CD4-positive, alpha-beta T cell treated with Interleukin-21 for 1 hour (primary cell): ENCODE measurements at regions not wholly inside any gene's neighbourhood (a gene's known extent, or its start where the extent isn't known, plus 50 kb on each side); places are given as distances from the start of the nearest gene placed in this dataset.

Experiments
- DNase-seq: peaks from one replicate; pipeline ENCODE4 v3.0.0-alpha.2; 2020

DNA sequence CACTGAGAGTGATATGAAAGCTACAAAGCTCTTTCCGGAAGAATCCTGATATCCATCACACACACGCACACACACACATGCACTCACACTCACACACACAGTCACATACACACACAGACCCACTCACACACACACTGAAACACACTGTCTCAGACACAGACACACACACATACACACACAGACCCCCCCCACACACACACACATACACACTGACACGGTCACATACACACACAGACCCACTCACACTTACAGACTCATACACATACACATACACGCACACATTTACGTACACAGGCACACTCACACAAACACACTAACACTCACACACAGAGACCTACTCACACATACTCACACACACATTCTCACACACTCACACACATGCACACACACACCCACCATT, 58.6 kb downstream of the LIG4 start:
- no peak for DNase-seq

DNA sequence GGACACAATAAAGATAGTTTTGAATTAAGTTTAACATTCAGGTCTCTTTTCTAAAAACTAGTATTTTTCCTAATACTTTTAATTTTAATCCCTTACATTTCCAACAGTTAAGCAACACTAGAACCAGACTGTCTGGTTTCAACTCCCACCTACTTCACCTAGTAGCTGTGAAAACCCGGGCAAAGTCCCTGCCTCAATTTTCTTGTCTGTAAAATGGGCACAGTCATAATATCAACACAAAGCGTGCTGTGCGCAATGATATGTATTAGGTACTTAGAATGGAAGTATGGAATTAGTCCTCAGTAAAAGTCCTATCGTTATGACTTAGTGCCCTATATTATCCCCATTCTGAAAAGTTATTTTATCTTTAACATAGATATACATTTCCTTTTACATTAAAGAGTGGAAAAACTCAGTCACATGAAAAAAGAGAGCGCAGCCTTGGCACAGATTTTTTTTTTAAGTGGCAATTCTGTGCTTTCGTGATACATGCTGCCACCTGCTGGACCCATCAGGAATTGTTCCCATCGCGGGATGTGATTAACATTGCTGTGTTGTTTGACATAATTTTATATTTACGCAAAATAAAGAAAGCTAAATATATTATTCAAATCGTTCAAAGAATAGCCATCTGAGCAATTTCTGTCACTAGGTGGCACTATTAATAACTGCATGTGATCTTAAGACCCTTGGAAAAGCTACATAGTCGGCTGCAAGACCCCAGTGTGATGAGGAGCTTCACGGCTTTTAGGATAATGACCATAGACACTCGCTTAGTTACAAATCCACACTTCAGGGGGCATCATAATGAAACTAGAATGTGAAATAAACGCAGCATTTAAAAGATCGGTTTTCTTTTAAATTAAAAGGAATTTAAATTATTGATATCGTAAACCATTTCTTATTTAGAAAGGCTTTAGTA, 59.9 kb downstream of the LIG4 start:
- peak; percentile 46 for DNase-seq

DNA sequence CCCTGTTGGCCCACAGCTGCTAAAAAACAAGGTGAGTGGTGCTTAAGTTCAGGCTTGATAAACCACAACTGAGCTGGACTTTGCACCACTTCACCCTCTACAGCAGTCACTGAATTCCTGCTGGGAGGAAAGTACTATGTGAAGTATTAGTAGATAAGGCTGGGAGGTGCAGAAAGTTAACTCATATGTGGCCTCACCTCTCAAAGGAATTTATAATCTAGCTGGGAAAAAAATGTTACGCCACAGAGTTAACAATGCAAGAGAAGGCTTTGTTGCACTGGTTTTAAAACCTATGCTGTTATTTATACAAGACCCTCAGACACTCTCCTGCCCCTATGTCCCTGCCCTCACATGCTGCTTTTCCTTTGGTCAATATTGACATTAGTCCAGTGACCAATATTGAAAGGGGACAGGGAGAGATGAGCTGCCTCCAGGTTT, 60.9 kb downstream of the LIG4 start:
- no peak for DNase-seq

DNA sequence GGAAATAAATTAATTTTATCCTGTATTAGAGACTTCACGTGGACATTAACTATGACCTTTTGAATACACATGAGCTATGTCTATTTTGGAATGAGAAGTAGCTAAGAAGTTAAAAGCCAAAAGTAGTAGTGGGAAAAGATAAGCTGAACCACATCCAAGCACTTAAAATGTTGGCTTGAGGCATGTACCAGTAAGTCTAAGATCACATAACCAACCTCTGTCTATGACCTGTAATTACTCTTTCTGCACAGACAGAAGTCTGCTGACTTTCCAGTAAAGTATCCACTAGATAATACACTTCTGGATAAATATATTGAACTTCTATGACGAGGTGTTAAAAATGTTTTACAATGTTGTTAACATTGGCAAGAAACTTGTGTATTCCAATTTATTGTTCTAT, 68.7 kb downstream of the LIG4 start:
- no peak for DNase-seq

DNA sequence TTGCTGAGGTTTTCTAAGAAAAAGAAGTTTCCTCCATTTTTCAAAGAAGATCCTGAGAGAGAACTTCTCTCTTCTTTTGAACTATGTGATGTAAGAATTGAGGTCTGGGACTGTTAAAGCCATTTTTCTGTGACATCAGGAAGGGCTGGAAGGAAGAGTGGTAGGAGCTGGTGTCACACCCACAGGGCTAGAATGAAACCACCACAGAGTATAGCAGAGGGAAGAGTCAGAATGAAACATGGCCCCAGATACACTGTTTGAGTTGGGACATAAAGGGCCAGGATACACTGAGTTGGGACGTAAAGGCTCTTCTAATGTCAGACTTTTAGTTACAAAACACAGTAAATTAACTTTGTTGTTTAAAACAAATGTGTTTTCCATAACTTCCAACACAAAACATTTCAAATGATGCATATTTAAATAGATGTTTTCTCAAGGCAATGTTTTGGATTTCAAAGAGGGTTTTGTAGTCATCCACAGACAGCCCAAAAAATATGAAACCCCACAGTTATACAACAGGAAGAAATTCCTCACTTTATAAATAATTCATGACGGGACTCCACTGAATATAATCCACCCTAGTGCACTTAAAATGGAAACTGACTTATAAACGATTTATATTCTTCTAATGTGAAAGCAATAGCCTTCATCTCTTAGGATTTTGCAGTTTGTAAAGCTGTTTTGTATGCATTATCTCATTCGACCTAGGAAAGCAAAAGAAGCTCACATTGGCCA, 72.5 kb downstream of the LIG4 start:
- no peak for DNase-seq

DNA sequence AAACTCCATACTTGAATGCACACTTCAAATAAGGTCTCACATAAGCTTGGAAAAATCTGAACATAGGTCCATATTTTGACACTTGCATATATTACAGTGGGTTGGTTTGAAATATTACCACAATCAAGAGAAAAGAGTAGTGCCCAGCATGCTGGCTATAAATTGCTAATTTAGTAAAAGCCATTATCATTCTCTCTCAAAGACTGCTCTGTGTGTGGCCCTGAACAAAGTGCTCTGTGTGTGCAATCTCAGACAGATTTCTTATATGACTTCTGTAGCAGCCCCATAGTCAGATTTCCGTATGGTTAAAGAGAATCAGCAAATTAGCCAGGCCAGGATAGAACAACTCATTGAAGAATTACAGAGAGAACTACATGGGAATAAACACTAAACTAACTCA, 78.2 kb downstream of the LIG4 start:
- no peak for DNase-seq

DNA sequence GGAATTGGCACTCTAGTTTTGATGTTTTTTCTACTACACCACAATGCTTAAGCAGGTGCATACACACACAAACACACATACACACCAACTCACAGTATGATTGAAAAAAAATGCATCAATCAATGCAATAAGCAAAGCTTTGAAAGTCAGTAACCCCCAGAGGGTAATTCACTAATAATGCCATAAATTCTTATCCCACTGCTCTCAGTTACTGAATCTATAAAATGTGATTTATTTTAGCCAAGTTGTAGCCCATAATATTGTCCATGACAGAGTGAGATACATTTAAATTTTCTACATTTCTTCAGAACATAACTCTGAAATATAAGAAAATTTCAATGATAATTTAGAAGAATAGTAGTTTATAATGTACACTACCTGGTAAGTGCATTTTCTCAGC, 87.9 kb downstream of the LIG4 start:
- no peak for DNase-seq

DNA sequence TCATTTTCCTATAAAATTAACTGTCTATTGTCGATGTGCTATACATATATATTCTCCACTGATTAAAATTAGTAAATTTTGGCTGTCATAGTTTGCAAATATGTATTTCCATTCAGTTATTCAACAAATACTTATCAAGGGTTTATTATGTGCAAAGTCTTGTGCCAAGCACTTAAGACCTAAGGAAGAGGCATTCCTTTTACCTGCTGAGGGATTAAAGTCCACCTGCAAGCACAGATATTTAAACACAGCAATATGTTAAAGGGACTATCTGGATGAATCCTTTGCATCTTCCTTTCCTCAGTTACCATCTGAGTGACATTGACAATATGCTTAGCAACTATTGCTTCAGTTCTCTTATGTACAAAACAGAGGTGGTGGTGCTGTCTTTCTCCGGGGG, 89.3 kb downstream of the LIG4 start:
- no peak for DNase-seq

DNA sequence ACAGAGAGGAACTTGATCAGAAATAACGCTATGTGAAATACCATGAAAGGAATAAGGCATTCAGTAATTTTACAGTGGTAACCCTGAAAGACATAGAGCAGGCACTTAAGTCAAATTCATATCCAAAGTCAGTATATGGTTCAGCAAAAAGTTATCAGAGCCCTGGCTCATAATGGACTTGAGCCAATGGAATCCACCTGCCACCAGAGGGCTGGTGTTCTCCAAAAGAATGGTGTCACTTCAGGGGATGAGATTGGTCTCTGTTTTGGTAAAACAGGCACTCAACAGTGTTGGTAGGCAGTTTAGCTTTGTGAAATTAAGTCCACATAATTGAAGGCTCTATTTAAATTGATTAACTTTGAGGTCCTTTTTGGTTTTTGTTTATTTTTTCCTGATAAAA, 93.9 kb downstream of the LIG4 start:
- no peak for DNase-seq

DNA sequence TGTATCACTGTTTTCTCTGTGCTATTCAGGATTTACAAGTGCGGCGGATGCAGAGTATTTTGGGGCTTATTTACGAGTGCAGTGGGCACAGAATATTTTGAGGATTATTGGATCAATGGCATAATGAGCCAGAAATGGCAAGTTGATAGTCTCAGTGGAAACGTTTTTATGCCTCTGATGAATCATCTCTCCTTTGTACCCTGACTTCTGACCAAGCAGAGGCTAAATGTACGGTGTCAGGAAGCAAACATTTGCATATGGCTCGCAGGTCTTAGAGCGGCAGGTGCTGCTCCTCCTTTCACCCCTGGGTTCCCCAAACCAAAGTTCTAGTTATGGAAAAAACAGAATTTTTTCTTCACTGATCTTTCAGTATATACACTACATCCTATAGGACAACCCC, 94.5 kb downstream of the LIG4 start:
- no peak for DNase-seq

DNA sequence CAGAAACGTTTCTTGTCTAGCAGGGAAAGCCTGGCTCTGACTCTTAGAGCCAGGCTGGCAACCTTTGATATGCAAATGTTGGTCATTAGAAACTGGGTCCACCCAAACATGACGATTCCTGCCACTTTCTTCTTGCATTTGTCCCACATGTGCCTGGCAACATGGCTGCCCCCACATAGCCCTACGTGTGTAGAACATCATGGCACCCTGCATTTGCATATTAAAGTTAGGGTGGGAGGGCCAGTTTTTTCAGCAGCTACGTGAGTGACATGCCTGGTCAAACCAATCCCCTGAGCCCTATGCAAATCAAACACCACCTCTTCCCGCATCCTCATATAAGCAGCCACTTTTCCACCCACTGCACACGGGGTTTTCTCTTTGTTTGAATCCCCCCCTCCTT, 95.0 kb downstream of the LIG4 start:
- no peak for DNase-seq

DNA sequence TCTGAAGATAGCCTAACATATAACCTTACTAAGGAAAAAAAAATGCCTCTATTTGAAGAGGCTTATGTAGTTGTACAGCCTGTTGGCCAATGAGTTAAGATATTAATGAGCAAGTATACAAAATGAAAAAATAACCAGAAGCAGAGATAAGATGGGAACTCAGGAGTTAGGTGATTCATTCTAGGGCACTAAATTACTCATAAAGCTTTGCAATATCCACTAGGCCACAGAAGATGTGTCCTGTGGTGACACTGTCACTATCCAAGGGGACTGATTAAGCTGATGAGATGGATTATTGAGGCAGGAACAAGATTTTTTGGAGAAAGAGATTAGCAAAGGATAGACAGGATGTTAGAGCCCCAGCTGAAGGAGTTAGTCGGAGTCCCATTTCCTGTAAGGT, 99.6 kb downstream of the LIG4 start:
- DNase-seq: no peak

DNA sequence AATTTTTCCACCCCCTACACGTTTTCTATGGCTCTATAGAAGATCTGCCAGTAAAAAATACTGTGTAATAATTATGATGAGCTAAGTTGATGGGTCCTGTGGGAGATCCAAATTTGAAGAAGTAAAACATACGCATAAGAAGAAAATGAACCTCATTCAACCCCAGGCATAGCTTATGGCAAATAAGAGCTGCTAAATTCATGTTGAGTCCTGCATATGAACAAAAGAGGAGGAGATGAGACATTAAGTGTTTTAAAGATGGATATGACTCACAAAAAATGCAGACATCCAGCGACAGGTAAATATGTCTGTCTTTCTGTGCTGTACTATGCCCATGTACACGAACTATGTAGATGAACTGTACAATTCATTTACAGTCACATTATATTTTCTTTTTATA, 101.9 kb downstream of the LIG4 start:
- DNase-seq: no peak

DNA sequence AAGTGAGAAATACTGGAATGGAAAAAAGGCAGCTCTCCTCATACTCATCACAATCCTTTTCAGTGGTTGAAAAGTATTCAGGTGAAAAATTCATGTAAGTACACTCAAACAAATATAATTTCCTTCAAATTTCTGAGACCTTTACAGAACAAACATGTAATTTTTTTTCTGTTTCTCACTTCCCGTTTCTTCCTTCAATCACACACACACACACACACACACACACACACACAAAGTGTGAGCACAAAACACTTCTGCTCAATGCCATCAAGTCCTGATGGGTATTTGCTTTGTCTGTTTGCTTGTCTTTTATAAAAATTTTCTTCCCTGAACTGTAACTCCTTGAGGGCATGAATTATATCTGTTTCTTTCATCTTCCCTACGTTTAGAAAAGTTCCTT, 110.6 kb downstream of the LIG4 start:
- DNase-seq: no peak

DNA sequence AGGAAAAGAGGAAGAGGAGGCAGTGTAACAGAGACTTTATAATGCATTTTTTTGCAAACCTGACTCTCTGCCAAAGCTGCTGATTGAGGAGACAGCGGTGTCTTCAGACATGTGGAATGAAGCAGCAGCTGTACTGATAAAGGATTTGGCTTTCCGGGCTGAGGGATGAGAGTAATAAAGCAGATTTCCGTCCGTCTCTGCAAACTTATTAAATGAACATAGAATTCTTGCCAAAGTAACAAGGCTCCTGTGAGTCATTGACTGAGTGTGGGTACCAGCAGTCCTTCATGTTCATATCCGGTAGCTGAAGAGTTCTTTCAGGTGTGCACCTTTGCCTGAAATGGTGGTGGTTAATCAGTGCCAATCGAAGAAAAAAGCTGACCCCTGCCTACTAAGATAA, 112.6 kb downstream of the LIG4 start:
- no peak for DNase-seq

DNA sequence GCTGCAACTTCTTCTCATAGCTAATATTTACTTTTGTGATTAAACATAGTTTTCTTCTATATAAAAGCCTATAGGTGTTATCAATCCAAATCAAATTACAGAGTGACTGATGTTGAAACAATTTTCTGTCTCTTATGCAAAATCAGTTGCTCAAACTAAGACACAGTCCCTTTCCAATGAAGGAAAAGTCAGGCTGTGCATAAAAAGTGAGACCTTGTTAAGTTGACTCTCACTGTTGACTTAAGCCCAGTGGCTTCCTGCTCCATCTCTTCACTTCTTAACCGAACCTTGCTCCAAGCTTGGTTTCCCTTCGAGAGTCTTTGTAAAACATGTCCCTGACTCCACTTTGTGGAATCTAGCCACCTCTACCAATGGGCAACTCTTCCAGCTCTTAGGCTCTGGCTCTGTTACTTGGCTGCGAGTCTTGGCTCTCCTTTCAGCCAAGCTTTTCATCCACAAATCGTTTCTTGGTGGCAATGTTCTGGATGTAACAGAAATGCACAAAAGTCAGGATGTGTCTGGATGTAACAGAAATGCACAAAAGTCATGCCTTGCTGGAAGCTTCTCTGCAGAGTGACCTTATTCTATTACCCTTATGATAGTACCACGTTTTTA, 118.9 kb downstream of the LIG4 start:
- DNase-seq: no peak

DNA sequence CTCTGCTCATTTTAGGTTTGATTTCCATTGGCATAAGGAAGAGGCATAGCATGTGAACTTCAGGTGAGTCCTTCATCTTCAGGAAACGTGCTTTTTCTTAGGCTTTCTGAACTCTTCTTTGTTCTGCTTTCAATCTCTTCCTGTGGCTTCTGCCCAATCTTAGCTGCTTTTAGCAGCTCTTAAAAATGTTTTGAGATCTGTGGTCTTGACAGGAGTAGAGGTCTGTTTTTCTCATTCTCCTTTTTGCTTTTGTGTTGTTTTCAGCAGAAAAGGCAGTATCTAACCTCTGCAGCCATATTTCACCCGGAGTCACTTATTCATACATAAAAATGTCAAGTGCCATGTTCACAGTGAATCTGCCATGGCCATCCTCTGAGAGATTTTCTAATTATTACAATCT, 120.3 kb downstream of the LIG4 start:
- no peak for DNase-seq

DNA sequence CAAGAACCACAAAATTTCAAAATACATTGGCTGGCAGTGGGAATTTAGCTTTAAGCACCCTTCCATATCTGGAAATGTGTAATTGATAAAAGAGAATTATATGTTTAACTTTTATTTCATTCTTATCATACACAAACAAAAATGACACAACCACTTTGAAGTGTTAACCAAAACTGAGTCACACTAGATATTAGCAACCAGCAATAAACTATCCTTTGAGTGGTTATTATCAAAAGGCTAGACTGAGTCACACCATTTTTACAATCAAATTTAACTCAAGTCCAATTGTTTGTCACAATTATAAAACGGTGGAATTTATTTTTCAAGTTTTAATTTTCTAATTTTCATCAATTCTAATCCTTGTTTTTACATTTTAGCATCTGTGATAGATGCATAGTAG, 121.7 kb downstream of the LIG4 start:
- no peak for DNase-seq

DNA sequence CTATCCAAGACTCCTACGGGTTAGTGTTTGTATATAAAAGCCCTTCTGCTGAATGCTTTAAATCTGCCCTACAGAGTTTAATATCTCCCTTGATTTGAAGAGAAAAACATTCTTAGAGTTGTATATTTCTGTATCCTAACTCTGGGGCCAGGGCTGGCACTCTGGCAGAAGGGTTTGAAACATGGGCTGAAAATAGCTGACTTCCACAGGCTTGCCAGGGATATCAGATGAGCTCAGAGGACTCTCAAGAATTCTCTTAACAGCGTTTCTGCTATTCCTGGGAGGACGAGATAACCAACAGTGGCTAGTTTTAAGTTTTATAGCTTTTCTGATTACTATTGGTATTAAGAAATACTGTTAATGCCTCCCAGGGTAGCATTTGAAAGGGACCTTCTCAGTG, 127.5 kb downstream of the LIG4 start:
- no peak for DNase-seq

DNA sequence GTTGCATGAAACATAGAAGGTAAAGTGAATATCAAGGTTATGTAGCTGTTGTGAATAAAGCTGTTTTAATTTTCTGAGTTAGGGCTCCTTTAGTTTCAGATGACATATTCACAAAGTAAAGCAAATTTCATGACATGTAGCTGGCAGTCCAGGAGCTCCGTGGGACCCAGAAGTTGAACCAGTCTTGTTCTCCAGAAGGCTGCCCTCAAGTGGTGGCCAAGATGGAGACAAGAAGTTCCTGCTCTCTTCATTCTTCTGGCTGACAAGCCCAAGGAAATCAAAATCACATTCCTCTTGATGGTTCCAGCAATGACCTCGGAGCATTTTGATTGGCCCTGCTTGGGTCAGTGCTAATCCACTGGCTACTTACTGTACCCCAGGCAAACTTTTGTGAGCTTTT, 128.7 kb downstream of the LIG4 start:
- DNase-seq: no peak

DNA sequence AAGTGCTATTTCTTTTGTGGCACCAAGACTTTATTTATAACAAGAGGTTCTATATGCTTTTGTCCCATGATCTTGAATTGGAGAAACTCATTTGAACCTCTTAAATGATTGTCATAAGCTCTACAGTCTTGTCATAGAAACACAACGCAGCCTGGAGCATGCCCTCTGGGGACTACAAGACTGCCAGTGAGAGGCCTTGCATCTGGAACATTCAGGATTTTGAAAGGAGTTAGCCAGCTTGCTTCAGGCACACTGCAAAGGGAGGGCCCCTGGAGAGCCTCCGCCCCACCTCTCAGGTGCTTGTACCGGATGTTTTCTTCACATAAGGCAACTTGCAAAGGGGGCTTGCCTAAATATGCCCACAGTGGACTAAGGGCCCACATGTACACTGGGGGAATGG, 130.5 kb downstream of the LIG4 start:
- no peak for DNase-seq

DNA sequence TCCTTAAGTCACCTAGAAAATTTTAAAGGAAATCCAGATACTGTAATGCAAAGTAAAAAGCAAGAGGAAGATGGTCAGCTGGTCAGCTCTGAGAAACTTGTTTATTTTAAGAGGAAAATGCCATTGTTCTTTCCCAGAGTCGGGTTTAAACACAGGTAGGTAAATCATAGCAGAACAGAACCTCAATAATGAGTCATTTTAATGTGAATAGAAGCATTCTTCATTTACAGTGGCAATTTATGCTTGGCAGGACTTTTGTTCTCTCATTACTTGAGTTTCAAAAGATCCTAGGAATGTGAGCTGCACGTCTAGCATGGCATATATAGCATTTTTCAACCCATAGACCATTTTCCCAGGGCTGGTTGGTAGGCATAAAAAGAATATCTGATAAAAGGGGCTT, 132.3 kb downstream of the LIG4 start:
- no peak for DNase-seq

DNA sequence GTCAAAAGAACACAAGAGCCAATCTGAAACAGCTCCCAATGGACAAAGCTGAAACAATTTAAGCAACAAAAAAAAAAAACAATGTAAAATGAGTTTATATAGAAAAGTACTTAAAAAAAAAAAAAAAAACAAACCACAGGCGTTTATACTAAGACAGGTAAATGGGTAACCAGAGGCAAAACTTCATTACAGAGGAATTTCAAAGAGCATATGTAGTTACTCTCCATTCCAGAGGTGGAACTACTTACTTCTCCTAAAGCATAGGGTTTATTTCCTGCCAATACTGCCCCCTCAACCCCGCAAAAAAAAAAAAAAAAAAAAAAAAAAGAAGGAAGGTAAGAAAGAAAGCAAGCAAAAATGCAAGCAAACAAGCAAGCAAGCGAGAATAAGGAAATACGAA, 132.9 kb downstream of the LIG4 start:
- DNase-seq: no peak

DNA sequence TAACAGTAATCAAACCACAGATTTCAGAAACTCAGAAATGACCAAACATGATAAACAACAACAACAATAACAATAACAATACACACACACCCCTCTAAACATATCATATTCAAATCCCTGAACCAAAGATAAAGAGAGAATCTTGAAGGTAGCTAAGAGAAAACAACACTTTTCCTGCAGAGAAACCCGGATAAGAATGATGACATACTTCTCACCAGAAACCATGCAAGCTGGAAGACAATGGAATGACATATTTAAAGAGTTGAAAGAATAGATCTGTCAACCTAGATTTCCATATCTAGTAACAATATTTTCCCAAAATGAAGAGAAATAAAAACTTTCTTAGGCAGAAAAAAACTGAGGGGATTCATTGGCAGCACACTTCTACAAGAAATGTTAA, 138.1 kb downstream of the LIG4 start:
- no peak for DNase-seq
